HG02943 (cell line): ENCODE measurements at regions not wholly inside any gene's neighbourhood (a gene's known extent, or its start where the extent isn't known, plus 50 kb on each side); places are given as distances from the start of the nearest gene placed in this dataset.

Experiments
- ATAC-seq: cut with Tn5 transposase; IDR thresholded peaks from one replicate; pipeline ENCODE4 v1.9.1; 2021; ENCODE audit warnings: mild to moderate bottlenecking, low read depth, moderate library complexity; ENCODE audit not compliant: unreplicated experiment

DNA sequence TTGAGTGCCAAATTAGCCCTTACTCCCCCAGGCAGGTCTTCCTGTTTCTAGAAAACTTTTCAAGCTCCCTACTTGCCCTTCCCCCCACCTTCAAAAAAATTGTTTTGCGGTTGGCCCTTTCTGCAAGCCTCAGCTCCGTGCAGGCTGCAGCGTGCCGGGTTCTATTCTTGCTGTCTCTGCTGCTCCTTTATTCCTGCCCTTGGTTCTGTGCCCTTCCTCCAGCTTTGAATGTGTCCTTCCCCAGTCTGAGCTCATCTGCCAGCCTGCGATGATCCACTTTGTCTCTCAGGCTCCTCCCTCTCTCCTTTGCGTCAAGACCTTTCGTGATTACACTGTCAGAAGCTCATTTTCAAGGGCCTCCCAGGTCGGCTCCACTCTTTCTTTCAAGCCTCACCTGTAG lies 98.6 kb downstream of the IRF2BPL start:
- ATAC-seq, result no peak

DNA sequence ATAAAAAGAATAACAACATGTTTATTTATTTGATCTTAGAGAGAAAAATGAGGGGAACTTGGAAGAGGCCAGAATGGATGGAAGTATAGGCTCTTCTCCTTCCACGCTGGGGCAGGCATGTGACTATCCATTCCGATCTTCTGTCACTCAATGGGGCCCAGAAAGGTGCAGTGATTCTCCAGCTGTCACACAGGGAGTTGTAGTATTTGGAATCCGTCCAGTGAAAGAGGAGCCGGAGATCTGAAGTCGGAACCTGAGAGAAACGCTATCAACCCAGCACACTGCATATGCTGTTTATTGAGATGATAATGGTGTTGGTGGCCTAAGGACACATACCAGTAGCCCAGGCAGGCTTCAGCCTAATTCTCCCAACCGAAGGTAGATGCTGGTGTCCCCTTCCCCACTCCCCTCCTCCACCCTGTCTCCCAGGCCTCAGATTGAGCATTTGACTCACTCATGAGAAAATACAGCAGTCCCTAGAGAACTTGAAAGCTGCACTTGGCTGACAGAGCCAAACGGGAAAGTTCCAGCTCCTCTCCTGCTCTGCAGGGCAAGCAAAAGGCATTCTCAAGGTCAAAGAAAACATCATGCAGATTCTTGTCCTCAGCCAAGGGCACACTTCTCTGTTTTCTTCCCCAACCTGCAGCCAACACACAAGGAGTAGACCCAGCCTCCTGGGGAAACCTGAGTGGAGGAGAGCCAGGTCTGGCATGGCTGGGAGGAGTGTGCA lies 100.4 kb downstream of the IRF2BPL start:
- ATAC-seq, result no peak

DNA sequence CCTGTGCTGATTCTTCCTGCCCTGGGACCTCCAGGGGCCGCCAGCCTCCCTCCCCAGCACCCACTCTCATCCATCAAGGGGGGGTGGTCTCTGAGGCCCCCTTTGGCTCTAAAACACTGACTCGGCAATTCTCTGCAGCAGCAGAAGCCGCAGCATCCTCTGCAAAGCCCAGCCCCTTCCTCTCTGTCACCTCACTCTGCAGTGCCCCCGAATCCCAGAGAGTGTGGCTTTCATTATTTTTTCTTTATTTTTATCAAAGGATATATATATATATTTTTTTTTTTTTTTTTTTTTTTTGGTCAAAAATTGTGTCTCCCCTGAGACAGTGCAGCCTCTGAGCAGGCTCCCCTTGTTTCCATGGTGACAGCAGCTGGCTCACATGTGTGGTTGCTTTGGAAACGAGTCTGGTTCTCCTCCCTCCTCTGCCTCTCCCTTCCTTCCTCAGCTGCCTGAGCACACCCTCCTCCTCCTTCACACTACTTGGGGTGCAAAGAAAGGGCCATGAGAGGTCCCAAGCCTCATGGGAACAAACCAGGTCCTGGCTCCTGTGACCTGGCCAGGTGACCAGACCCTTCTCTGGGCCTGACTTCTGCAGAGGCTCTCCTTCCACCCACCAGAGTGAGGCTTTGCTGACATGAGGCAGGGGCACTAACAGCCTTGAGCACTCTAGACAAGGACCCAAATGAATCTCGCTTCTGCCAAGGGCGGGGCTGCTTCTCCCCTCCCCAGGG lies 100.5 kb downstream of the LRRC74A start:
- no peak for ATAC-seq

DNA sequence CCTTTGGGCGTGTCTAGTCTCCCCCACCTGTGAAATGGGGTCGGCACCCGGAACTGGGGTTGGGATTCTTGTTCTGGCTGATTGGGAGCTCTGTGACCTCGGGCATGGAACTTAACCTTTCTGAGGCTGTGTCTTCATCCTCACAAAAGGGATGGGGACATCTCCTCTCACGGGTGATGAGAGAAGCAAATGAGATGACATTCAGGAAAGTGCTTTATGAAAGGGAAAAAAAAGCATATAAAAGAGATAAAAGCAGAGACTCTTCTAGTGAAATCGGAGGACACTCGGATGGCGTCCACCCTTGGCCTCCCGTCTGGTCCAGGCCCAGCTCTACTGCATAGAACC lies 98.9 kb downstream of the LRRC74A start:
- no peak for ATAC-seq

DNA sequence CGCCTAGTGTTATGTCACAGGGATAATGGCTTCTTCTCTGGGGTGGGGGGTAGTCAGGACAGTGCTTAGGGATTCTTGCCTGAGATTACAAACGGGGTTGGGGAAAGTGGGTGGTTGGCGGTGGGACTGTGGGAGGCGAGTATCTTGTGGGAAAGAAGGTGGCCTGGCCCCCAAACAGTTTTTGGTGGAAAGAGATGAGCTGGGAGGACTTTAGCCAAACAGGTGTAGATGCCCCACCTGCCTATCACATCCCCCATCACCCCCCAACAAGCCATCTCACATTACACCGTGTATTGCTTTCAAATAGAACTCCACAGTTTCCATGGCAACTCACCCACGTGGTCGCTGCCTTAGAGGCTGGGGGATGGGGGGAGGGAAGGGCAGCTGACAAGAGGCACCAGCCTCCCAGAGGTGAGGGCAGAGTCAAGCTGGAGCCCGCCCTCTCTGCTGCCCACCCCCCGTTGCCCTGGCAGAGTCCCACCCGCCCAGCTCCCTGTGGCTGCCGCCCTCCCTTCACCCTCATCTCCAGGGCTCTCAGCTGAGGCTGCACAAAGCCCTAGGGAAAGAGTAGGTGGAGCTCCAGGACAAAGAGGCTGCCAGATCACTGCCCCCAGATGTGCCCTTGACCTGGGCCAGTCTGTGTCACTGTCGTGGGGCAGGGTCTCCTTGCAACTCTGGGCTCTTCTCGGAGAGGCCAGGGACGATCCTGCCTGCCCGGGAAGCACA lies 98.3 kb downstream of the LRRC74A start:
- no peak for ATAC-seq

DNA sequence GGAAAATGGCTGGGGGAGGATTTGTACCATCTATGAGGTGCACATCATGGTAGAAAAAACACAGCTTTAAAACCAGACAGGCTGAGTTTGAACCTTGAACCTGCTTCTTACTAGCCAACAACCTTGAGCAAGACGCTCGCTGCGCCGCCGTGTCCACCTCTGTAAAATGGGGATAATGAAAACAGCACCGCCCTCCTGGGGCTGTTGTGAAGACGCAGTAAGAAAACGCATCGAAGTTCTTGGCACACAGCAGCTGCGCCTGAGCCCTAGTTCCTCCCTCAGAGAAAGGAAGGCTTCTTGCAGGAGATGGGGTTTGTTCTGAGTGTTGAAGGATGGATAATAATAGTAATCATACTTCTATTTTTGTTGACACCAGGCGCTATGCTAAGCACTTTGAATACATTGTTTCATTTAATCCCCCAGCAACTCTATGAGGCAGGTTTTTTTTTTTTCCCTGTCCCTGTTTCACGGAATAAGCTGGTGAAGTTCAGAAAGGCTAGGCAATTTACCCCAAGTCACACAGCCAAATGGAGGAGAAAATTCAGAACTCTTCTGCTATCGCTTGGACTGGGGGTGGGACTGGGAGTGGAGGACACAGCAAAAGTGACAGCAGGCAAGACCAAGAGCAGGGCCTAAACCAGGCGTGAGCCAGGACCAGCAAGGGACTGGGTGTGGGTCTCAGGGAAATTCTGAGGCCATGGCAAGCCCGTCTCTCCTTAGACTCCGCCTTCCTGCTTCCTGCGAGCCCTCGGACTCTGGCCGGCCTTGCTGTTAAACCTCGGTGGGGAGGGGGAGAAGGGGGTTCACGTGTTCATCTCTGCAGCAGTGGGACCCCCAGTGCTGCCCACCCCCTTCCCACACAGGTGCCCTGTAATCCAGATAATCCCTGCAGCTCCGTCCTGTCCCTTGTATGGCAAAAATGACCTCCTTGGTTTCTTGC lies 97.5 kb downstream of the LRRC74A start:
- ATAC-seq, result no peak

DNA sequence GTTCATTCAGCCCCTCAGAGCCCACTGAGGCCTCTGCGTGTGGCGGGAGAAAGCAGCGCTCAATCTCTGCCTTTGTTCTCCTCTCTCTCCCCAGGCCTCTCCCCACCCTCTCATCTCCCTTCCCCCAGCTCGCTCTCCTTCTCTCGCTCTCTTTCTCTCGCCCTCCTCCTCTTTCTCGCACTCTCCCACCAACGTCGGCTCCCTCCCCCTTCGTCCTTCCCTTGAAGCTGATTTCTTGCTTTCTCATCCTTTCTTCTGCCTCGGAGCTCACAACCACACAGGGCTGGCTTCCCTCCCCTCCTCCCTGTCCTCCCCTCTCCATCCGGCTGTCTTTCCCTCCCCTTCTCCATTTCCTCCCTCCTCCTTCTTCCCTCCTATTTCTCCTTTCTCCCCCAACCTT lies 96.4 kb downstream of the LRRC74A start:
- no peak for ATAC-seq

DNA sequence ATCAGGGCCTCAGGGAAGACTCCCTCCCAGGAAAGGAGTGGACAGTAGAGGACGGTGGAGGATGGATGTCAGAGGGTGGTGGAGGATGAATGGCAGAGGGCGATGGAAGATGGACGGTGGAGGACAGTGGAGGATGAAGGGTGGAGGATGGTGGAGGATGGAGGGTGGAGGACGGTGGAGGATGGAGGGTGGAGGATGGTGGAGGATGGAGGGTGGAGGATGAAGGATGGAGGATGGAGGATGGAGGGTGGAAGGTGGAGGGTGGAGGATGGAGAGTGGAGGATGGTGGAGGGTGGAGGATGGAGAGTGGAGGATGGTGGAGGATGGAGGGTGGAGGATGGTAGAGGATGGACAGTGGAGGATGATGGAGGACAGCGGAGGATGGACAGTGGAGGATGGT lies 95.9 kb downstream of the LRRC74A start:
- no peak for ATAC-seq

DNA sequence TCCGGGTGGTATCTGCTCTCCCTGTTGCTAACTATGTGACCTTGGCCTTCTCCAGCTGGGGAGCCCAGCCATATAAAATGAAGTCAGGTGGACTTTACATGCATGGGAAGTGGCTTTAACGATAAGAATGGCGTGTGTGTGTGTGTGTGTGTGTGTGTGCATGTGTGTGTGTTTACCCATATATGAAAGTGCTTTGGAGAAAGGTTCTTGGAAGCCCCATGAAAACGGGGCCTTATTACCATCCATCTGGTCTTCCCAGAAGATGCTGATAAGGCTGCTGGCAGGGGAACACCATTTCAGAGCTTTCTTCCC lies 94.8 kb downstream of the LRRC74A start:
- no peak for ATAC-seq

DNA sequence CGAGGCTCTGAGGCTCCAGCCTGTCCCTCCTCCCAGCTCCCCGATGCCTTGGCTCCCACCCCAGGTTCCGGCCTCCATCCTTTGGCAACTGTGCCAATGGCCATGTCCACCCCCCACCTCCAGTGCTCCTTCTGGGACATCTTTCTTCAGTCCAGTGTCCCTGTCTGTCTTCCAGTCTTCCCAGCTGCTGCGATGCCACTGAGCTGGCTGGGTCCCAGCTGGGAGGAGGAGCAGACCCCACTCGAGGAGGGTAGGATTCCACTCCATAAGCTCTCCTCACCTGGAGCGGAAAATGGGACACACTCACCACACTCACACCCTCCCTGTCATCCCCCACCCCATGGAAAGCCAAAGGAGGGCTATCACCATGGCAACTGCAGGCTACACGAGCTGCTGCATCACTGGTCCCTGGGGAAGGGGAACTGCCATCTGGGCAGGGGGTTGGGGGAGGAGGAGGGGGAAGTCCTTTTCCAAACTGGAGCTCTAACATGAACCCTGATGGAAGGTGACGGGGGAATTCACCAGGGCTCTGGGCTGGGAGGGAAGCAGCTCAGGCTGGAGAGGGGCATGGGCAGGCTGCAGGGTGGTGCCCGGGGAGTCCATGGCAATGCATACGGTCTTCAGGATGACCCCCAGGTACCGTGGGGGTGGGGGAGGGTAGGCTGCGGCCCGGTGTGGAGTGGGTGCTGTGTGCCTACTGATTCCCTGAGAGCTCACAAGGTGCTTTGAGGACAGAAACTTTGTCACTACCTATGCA lies 94.3 kb downstream of the LRRC74A start:
- ATAC-seq, result no peak

DNA sequence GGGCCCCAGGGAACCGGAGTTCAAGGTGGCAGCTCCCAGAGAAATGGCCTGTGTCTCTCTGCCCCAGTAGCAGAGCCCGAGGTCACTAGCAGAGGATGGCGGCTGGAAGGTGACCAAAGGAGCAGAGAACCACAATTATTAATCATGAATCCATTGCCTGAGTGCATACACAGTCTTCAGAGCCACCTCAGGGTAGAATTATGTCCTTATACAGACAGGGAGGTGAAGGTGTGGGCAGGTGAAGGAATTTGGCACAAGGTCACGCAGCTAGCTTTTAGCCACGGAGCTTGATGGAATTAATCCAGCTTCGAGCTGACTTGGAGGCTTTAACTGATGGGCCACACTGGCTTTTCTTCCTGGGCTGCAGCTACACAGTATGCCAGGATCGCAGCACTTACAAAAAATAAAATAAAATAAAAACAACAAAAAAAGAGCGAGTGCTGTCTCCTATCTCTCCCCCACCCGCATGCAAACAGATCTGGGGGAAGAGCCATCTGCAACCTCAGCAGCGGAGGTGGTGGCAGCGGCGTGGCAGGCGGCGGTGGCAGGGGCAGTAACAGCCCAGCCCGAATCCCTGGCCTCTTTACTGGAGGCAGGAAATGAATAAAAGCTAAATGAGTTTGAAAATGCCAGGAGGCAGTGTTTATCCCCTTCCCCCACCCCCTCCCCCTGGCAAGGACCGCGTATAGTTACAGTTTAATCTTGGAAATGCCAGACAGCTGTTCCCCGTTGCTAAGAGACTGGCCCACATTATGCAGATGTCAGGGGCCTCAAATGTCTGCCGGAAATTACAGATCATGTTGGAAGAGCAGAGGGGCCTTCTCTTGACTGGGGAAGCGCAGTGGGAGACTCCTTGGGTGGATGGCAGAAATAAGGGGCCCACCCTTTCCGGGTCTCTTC lies 93.5 kb downstream of the LRRC74A start:
- ATAC-seq, result no peak
